H9 (cell line): ENCODE measurements at regions not wholly inside any gene's neighbourhood (a gene's known extent, or its start where the extent isn't known, plus 50 kb on each side); places are given as distances from the start of the nearest gene placed in this dataset.

ENCODE experiments used
- DNase-seq: peaks from one replicate; pipeline ENCODE4 v3.0.0-alpha.2; 2017
- H2AFZ ChIP-seq: one replicate; pipeline ENCODE4 v1.6.1; 2013; ENCODE audit warnings: mild to moderate bottlenecking, low read length, control low read depth, moderate library complexity
- H2AK5ac ChIP-seq: 2 replicates; pipeline ENCODE4 v1.6.1; 2013; ENCODE audit warnings: low read length, control low read depth, mixed read lengths; ENCODE audit not compliant: insufficient read length
- H2BK120ac ChIP-seq: one replicate; pipeline ENCODE4 v1.6.1; 2013; ENCODE audit warnings: low read depth, mild to moderate bottlenecking, low read length, control low read depth, inconsistent platforms; ENCODE audit not compliant: poor library complexity, severe bottlenecking
- H2BK12ac ChIP-seq: 2 replicates; pipeline ENCODE4 v1.6.1; 2013; ENCODE audit warnings: low read length, control low read depth, mixed read lengths, low read depth; ENCODE audit not compliant: insufficient read length
- H2BK15ac ChIP-seq: 2 replicates; pipeline ENCODE4 v1.6.1; 2013; ENCODE audit warnings: low read depth, low read length, control low read depth
- H2BK20ac ChIP-seq: one replicate; pipeline ENCODE4 v1.6.1; 2013; ENCODE audit warnings: low read depth, mild to moderate bottlenecking, low read length, control low read depth, inconsistent platforms; ENCODE audit not compliant: poor library complexity, severe bottlenecking
- H2BK5ac ChIP-seq: 2 replicates; pipeline ENCODE4 v1.6.1; 2013; ENCODE audit warnings: low read length, control low read depth, mixed read lengths; ENCODE audit not compliant: insufficient read length
- H3K14ac ChIP-seq: 2 replicates; pipeline ENCODE4 v1.6.1; 2013; ENCODE audit warnings: low read length, control low read depth; ENCODE audit not compliant: insufficient read depth
- H3K18ac ChIP-seq: 2 replicates; pipeline ENCODE4 v1.6.1; 2013; ENCODE audit warnings: low read depth, mild to moderate bottlenecking, mixed read lengths, low read length, control low read depth; ENCODE audit not compliant: insufficient read length
- H3K23ac ChIP-seq: 2 replicates; pipeline ENCODE4 v1.6.1; 2013; ENCODE audit warnings: low read length, control low read depth, mixed read lengths, low read depth; ENCODE audit not compliant: insufficient read length
- H3K23me2 ChIP-seq: 2 replicates; pipeline ENCODE4 v1.6.1; 2013; ENCODE audit warnings: low read depth, mild to moderate bottlenecking, mixed read lengths, low read length, control low read depth; ENCODE audit not compliant: insufficient read length, poor library complexity, severe bottlenecking
- H3K27ac ChIP-seq: 2 replicates; pipeline ENCODE4 v1.5.1; 2013; ENCODE audit warnings: low read length, control low read depth, mixed read lengths, low read depth; ENCODE audit not compliant: insufficient read length
- H3K27me3 ChIP-seq: 2 replicates; pipeline ENCODE4 v1.6.1; 2013; ENCODE audit warnings: low read length, control low read depth, inconsistent platforms; ENCODE audit not compliant: insufficient read depth
- H3K4ac ChIP-seq: 2 replicates; pipeline ENCODE4 v1.6.1; 2013; ENCODE audit warnings: low read depth, mild to moderate bottlenecking, control low read depth, inconsistent platforms, low read length, moderate library complexity
- H3K4me1 ChIP-seq: 2 replicates; pipeline ENCODE4 v1.6.1; 2013; ENCODE audit warnings: low read length, control low read depth, inconsistent platforms; ENCODE audit not compliant: insufficient read depth
- H3K4me2 ChIP-seq: 2 replicates; pipeline ENCODE4 v1.6.1; 2013; ENCODE audit warnings: low read length, control low read depth, mixed read lengths; ENCODE audit not compliant: insufficient read length, insufficient read depth
- H3K56ac ChIP-seq: 2 replicates; pipeline ENCODE4 v1.6.1; 2013; ENCODE audit warnings: low read depth, mild to moderate bottlenecking, mixed read lengths, low read length, control low read depth; ENCODE audit not compliant: insufficient read length
- H3K79me1 ChIP-seq: 2 replicates; pipeline ENCODE4 v1.6.1; 2013; ENCODE audit warnings: low read depth, mild to moderate bottlenecking, moderate library complexity, low read length, control low read depth, inconsistent platforms; ENCODE audit not compliant: insufficient read depth, poor library complexity, severe bottlenecking
- H3K79me2 ChIP-seq: 2 replicates; pipeline ENCODE4 v1.6.1; 2013; ENCODE audit warnings: low read length, control low read depth, inconsistent platforms; ENCODE audit not compliant: insufficient read depth
- H3K9ac ChIP-seq: 2 replicates; pipeline ENCODE4 v1.6.1; 2013; ENCODE audit warnings: low read length, control low read depth, mixed read lengths; ENCODE audit not compliant: insufficient read length; ENCODE audit errors: extremely low read depth
- H3K9me3 ChIP-seq: one replicate; pipeline ENCODE4 v1.6.1; 2013; ENCODE audit warnings: low read depth, low read length, inconsistent platforms; ENCODE audit not compliant: control insufficient read depth
- H3T11ph ChIP-seq: one replicate; pipeline ENCODE4 v1.6.1; 2013; ENCODE audit warnings: mild to moderate bottlenecking, low read length, control low read depth, inconsistent platforms
- H4K20me1 ChIP-seq: one replicate; pipeline ENCODE4 v1.6.1; 2013; ENCODE audit not compliant: control insufficient read depth, insufficient read length, insufficient read depth
- H4K5ac ChIP-seq: 2 replicates; pipeline ENCODE4 v1.6.1; 2013; ENCODE audit warnings: low read depth, mild to moderate bottlenecking, mixed read lengths, low read length, control low read depth; ENCODE audit not compliant: insufficient read length
- H4K8ac ChIP-seq: replicated peaks from 2 replicates; pipeline ENCODE4 v1.6.1; 2013; ENCODE audit warnings: low read length, control low read depth, mixed read lengths, low read depth; ENCODE audit not compliant: insufficient read length
- H4K91ac ChIP-seq: 2 replicates; pipeline ENCODE4 v1.6.1; 2013; ENCODE audit warnings: low read depth, mild to moderate bottlenecking, moderate library complexity, mixed read lengths, low read length, control low read depth; ENCODE audit not compliant: insufficient read length
- H3K27ac Mint-ChIP-seq, 3 experiments: 2 replicates in 2 of 3; 3 replicates in 1 of 3; pipeline ENCODE4 v1.8.0; 2020 to 2021; ENCODE audit warnings: mixed read lengths in 3 of 3, mild to moderate bottlenecking in 1 of 3, moderate library complexity in 1 of 3
- H3K27me3 Mint-ChIP-seq: 2 replicates; pipeline ENCODE4 v1.8.0; 2021; ENCODE audit warnings: low read depth, mild to moderate bottlenecking, moderate library complexity, mixed read lengths
- H3K36me3 Mint-ChIP-seq, 3 experiments: 2 replicates in 2 of 3; 3 replicates in 1 of 3; pipeline ENCODE4 v1.8.0; 2020 to 2021; ENCODE audit warnings: low read depth in 3 of 3, mixed read lengths in 3 of 3; ENCODE audit not compliant: insufficient read depth in 1 of 3
- H3K4me1 Mint-ChIP-seq, 2 experiments: 2 replicates each; pipeline ENCODE4 v1.8.0; 2020; ENCODE audit warnings: mixed read lengths in 2 of 2
- H3K4me3 Mint-ChIP-seq, 2 experiments: 2 replicates in 1 of 2; 3 replicates in 1 of 2; pipeline ENCODE4 v1.8.0; 2020 to 2021; ENCODE audit warnings: mild to moderate bottlenecking in 2 of 2, mixed read lengths in 2 of 2, moderate library complexity in 1 of 2
- H3K9me3 Mint-ChIP-seq, 2 experiments: 2 replicates in 1 of 2; 3 replicates in 1 of 2; pipeline ENCODE4 v1.8.0; 2020; ENCODE audit warnings: mild to moderate bottlenecking in 2 of 2, mixed read lengths in 2 of 2, moderate library complexity in 1 of 2
- CTCF ChIP-seq: fragments of 200-600 bp; sonication (generic); conservative IDR thresholded peaks from 3 replicates; pipeline ENCODE4 v1.8.0; 2021; ENCODE audit warnings: antibody characterized with exemption, mild to moderate bottlenecking
- WGBS: extraction: QIAGEN DNeasy Blood & Tissue Kit; methylation state at CpG from one replicate; pipeline ENCODE4 v1.1.7; 2013; ENCODE audit warnings: missing lambda C conversion rate, low lambda C conversion rate, mixed read lengths; ENCODE audit not compliant: insufficient read length; ENCODE audit errors: extremely low coverage; 5-methylcytosine and 5-hydroxymethylcytosine counted together

- WGBS, result no CpG with 5 or more reads among the region's 6 CpGs
- no peak for DNase-seq
These were observed 609.8 kb upstream of the GRAMD2B start for GRCh38 chr5:125813221-125813974.

More at GRCh38 chr5:125813221-125813974, 609.8 kb upstream of the GRAMD2B start:
- Histone ChIP-seq H3K23ac (no peak overlapping the region), H4K91ac (no peak overlapping the region), H2AFZ (no peak overlapping the region), H3K9me3 (no peaks in the 10 kb centered on the region), H2BK20ac (no peak overlapping the region), H3K4me1 (no peaks in the 10 kb centered on the region), H3K4ac (no peak overlapping the region), H3K79me2 (no peaks in the 10 kb centered on the region), H2BK5ac (no peak overlapping the region), H2BK120ac (no peak overlapping the region), H4K8ac (no peak overlapping the region), H4K5ac (no peak overlapping the region), H3K9ac (no peak overlapping the region), H3K4me2 (no peak overlapping the region), H2BK12ac (no peak overlapping the region), H3K27ac (no peak overlapping the region), H3K79me1 (no peaks in the 10 kb centered on the region), H3K23me2 (no peaks in the 10 kb centered on the region), H2BK15ac (no peak overlapping the region), H4K20me1 (no peaks in the 10 kb centered on the region), H3T11ph (no peak overlapping the region), H3K14ac (no peak overlapping the region), H2AK5ac (no peak overlapping the region), H3K56ac (no peak overlapping the region), H3K27me3 (no peaks in the 10 kb centered on the region), H3K18ac (no peak overlapping the region)
- no peak overlapping the region for H3K27ac Mint-ChIP-seq
- H3K27me3 Mint-ChIP-seq, result no peaks in the 10 kb centered on the region
- H3K4me1 Mint-ChIP-seq, result peaks cover 0 to 4% of the 10 kb centered on the region in 2 experiments; a peak in 2 of 4 replicates
- no peak overlapping the region for H3K4me3 Mint-ChIP-seq
- H3K36me3 Mint-ChIP-seq, result no peaks in the 10 kb centered on the region
- H3K9me3 Mint-ChIP-seq, result no peaks in the 10 kb centered on the region
- TF ChIP-seq CTCF, result no peak
